GM21367 (cell line): ENCODE measurements at regions not wholly inside any gene's neighbourhood (a gene's known extent, or its start where the extent isn't known, plus 50 kb on each side); places are given as distances from the start of the nearest gene placed in this dataset.
"Not testable (repeated sequence)": the region's sequence is repeated elsewhere in the genome, so short reads cannot be mapped to it uniquely, and the experiment has no call there.

Experiments used
- ATAC-seq: cut with Tn5 transposase; IDR thresholded peaks from one replicate; pipeline ENCODE4 v1.9.1; 2021; ENCODE audit not compliant: unreplicated experiment

DNA sequence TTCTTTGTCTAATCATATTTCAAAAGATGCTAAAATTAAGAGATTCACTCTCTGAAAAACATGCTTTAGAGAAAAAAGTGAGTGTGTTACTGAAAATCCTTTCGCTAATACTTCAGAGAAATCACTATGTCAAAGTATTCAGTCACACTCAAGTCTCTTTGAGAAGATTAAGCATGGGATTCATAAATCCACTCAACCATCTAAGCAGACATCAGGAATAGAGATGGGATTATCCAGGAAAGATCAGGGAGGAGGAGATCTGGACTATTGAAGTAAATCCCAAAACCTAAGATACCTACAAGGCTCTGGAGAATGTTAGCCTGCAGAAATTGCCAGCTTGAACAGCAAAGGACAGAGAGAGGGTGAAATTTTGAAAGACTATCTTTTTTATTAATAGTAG is 317.2 kb upstream of the ACO1 start:
- no peak for ATAC-seq

DNA sequence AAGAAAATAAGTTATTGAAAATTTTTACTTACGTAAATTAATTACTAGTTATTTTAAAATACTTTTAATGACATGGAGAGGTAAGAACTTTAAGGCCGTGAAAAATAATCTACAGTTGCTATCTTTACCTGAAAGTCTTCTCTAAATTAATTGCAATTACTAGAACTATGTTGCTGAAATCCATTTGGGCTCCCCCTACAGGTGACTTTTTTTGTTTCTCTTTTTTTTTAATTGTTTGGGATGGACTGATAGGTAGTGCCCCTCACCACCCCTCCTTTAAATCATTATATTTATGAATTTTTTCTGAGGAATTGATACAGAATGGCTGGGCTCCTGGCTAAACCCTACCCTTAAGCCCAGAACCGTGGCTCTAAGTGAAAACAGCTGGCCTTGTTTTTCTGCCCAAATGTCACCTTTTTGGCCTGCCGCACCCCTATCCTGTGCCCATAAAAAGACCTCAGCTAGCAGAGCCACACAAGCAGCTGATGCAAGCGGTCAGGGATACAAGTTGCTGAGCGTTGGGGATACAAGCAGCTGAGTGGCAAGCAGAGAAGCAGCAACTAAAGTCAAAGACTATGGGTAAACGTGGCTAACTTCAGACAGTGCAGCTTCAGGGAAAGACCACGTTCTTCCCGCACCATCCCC is 315.2 kb upstream of the ACO1 start:
- no peak for ATAC-seq

DNA sequence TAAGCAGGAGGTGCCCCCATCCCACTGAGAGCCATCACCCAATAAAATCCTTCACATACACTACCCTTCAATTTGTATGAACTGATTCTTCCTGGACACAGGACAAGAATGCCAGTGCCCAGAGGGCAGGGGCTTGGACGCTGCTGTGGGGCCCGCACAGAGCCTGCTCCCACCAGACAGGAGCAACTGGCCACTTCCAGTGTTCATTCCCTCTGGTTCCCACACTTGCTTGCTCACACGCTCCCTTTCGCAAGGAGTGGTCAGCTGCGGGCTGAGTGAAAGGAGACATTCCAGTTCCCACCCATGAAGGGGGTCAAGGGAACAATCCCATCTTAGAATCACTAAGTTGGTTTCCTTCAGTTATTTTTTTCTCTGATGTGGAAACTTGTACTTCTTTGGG is 314.5 kb upstream of the ACO1 start:
- ATAC-seq, result no peak

DNA sequence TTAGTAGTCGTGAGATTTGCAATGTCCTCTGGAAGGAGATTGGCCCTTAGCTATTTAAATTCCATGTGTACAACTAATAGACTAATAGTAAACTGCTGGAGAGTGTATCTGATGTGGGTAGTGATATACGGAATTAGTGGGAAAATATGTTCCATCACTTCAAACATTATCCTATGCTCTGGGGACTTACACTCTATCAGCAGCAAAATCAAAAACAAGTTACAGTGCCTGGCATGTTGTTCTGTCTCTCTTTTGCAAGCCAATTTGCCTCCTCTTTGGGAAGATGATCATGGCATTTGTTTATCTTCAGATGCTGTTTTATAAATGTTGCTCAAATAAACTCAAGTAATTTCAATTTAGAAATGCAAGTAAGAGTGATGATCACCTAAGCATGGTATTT is 311.9 kb upstream of the ACO1 start:
- ATAC-seq, result no peak

DNA sequence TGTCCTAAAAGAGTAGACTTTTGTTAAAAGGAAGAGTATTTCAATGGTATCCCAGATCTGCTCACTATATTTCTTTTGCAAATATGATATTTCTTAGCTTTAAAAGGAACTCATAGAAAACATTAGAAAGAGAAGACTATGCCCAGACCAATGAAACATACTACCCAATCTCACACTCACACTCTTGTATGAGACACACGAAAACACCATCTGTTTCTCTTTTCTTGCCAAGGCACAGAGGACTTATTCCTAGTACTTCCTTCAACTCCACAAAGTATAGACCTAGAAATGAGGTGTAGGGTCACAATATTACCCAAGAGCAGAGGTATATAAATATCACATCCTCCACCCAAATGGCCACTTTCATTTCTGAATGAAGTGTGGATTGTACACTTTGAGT is 292.4 kb upstream of the ACO1 start:
- ATAC-seq, result no peak

DNA sequence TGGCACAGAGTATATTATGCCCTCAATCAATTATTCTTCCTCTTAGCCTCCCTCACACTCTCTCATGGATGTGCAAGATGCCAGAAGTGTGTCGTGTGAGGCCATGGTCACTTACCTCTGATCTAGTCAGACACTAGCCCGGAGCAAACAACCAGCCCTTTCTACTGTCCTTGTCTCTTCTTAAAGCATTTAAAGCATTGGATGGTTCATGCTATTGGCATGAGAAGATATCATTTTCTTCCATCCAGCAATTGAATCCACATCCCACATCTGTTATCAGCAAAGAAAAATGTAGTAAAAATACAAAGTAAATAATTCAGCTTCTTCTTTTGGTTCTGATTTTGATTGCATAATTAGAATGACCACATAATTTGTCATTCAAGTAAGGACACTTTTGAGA is 267.2 kb upstream of the ACO1 start:
- ATAC-seq, result no peak

DNA sequence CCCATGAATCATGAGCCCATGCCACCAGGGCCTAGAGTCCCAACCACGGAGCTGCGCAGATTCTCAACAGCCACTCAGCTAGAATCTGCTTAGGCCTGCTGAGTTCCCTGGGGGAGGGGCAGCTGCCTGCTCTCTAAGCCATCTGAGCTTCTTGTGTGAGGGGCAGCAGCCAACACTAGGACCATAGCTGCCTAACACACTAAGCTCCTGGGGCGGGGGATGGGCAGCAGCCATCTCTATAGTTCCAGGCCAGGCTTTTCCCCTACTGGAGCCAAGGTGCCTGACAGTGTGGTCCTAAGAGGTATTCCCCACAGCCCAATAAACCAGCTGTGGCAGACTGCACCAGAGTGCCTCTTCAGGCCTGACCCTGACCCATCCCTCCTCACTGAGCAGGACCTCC is 255.9 kb upstream of the ACO1 start:
- no peak for ATAC-seq

DNA sequence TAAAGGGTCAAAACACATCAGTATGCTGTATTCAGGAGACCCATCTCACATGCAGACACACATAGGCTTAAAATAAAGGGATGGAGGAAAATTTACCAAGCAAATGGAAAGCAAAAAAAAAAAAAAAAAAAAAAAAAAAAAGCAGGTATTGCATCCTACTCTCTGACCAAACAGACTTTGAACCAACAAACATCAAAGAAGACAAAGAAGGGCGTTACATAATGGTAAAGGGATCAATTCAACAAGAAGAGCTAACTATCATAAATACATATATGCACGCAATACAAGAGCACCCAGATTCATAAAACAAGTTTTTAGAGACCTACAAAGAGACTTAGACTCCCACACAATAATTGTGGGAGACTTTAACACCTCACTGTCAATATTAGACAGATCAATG is 253.7 kb upstream of the ACO1 start:
- not testable (repeated sequence) for ATAC-seq

DNA sequence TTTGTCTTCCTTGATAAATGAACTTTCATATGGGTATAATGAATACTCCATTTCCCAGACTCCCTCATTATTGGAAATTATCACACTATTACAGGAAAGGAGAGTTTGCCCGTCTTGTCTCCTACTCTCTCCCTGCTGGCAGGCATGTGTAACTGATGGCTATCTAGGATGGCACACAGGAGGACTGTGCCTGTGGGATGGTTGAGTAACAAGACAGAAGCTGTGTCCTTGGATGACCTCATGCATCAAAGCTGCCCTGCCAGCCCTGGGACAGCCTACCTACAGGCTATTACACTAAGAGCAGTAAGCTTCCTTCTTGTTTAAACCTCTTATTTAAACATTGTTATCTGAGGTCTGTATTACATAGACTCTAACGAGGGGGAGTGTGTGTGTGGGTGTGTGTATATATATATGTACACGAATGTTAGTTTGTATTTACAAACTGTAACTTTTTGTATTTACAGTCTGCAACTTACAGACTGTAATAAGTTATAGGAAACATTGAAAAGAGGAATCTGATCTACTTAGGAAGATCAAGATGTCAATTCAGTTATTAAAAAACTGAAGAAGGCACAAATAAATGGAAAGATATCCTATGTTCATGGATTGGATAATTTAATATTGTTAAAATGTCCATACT is 247.6 kb upstream of the ACO1 start:
- ATAC-seq, result no peak

DNA sequence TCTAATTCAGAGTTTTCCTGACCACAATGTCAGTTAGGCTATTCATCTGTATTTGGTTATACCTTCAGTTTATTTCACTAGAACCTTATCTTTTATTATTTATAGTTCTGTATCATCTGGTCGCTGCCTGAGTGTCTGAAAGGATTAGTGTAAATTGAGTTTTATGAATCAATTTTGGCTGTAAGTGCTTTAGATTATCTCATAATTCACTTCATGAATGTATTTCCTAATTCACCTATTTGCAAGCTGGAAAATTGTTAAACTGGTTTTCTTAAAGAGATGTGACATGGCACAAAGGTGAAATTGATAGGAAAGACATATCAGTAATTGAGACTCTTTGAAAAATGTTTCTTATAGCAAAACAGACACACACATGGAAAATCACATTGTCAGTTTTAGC is 242.4 kb upstream of the ACO1 start:
- ATAC-seq, result no peak

DNA sequence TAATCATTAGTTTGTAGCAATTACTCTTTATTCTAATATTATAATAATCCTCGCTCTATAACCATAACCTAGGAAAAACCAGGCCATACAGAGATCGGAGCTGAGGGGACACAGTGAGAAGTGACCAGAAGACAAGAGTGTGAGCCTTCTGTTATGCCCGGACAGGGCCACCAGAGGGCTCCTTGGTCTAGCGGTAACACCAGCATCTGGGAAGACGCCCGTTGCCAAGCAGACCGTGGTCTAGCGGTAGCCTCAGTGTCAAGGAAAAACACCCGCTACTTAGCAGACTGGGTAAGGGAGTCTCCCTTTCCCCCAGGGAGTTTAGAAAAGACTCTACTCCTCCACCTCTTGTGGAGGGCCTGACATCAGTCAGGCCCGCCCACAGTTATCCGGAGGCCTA is 235.9 kb upstream of the ACO1 start:
- ATAC-seq, result not testable (repeated sequence)

DNA sequence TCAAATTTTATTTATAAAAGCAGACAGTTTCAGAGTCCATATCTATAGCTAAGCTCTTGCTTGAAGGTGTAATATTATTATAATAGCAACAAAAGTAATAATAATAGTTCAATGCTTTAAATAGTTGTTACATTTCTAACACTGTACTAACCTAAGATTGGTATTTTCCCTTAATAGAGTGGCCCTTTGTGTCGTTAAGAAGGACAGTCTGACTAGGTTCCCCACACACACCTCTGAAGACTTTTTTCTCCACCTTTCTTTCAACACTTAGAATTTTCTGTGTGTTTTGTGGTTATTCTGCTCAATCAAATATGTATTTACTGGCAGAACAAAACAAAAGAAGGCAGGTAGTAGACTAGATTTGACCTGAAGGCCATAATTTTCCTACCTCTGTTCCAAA is 223.2 kb upstream of the ACO1 start:
- ATAC-seq, result no peak

DNA sequence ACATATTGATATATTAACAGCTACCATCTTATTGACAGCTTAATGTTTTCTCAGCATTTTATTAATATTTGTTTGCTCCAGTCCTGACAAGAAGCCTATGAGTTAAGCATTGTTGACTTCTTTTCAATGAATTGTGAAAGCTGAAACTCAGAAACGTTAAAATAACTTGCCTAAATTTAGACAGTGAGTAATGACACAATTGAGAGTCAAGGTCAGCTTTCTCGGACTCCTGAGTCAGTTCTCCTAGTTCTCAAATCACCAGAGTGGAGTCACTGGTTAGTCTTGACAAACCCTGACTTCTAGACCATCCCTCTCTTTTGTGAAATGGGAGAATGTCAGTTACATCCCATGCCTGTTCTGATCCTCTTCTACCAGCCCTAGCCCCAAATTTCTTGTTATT is 222.7 kb upstream of the ACO1 start:
- peak; percentile 75 for ATAC-seq

DNA sequence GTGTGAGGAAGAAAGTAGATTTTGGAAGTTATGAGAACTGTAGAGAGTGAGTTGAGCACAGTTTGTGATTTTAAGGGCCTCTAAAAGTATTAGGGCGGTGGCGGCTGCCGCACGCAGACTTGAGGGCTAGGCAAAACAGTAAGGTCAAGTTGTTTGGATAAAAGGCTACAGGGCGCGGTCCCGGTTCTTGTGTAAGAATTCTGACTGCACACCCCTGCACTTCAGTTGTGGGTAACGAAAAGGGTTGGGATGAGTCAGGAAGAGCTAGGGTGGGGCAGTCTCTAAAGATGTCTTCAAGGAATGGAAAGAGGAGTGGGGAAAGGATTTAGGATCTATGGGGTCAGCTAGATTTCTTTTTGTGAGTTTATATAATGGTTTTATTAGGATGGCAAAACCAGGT is 218.1 kb upstream of the ACO1 start:
- ATAC-seq, result not testable (repeated sequence)

DNA sequence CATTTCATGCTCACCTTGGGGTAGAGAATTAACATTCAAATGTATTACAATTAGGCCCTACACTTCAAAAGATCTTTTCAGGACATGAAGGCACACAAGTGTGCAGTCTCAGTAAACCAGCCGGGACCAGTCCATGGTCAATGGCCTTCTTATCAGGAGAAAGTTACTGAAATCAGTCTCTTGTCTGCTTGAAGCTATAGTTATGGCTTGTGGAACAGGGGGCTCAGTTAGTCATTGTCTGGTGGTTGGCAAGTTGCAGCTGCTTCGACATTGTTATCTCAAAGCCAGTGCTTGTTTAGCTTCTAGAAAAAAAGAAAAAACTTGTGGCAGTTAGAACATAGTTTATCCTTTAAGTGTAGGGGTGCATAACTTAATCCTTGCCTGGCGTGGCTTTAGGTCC is 213.1 kb upstream of the ACO1 start:
- ATAC-seq, result no peak

DNA sequence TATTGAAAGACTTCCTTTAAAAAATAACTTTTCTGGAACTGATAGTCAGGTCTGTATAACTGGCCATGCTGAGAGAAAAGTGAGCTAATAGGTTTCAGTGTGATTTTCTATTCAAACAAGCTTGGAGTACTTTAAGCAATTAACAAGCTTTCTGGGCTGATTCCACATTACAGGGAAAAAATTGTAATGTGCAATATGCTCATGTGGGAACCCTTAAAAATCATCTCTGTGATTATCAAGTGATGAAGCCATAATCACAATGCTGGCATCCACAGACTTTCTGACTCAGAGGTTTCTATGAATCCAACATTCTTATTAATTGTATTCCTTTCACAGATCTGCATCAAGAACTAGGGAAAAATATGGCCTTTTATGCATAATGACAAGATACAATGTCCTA is 212.2 kb upstream of the ACO1 start:
- ATAC-seq, result no peak

DNA sequence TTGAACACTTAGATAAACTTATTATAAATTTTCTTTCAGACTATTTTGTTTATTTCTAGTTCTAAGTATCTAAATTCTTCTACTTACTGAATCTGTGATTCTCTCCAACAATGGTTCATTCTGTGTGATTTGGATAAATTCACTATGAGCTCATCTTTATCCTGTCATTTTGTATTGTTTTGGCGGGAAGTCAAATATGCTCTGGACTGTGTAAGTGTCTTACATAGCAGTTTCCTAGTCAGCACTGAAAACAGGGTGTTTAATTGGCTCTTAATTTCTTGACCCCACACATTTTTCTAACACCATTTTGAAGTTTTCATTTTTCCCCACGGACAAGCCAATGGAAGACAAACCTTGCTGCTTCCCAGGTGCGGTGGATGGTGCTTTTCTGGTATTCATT is 207.0 kb upstream of the ACO1 start:
- no peak for ATAC-seq

DNA sequence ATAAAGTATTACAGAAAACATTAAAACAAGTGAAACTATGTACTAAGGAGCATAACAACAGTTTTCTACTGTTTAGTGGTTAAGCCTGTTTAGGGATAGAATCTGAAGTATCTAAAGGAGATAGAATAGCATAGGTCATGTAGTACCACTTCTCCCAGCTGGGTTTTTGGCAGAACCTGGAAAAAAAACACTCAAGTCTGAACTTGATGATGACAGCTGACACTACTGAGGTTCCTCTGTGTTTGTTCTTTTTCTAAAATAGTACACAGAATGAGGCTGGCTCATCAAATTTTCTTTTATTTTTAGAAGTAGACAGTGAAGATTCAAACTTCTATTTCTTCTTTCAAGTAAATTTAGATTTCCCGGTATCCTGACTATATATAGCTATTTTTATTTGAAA is 203.8 kb upstream of the ACO1 start:
- ATAC-seq, result no peak

DNA sequence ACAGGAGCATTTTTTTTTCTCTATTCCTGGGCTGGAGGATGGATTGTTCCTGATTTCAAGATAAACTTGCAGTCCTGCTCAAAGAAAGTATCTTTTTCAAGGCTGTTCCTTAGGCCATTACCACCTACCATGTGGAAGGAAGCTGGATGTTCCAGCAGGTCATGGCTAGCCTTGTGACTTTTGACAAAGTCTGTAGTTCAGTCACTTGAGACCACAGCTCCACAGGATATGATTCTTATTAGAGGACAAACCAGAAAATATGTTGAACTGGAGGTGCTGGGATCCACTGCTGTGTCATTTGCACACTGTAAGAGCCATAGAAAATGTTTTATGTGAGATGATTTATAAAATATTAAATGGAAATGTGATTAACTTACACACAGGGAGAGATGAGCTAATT is 184.2 kb upstream of the ACO1 start:
- no peak for ATAC-seq

DNA sequence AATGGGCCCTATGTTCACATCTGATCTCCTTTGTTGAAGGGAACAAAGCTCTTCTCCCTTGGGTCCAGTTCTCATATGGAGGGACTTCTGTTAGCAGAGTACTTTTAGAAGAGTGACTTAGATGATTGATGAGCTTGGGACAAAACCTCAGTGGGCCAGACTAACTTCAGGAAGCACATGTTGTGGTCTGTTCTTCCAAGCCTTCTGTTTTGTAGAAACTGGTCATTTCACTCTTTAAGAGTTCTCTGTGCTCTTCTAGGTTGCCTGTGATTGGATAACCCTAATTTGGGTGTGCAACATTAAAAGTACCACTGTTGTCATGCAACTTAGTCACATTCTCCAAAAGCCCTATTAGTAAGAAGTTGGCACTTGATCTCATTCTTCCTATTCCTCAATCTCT is 183.5 kb upstream of the ACO1 start:
- ATAC-seq, result no peak

DNA sequence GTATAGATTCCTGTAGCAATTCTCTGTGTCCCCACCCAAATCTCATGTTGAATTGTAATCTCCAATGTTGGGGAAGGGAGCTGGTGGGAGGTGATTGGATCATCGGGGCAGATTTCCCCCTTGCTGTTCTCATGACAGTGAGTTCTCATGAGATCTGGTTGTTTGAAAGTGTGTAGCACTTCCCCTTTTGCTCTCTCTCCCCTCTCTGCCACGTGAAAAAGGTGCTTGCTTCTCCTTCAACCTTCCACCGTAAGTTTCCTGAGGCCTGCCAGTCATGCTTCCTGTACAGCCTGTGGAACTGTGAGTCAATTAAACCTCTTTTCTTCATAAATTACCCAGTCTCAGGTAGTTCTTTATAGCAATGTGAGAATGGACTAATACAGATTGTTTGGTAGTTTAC is 175.3 kb upstream of the ACO1 start:
- not testable (repeated sequence) for ATAC-seq

DNA sequence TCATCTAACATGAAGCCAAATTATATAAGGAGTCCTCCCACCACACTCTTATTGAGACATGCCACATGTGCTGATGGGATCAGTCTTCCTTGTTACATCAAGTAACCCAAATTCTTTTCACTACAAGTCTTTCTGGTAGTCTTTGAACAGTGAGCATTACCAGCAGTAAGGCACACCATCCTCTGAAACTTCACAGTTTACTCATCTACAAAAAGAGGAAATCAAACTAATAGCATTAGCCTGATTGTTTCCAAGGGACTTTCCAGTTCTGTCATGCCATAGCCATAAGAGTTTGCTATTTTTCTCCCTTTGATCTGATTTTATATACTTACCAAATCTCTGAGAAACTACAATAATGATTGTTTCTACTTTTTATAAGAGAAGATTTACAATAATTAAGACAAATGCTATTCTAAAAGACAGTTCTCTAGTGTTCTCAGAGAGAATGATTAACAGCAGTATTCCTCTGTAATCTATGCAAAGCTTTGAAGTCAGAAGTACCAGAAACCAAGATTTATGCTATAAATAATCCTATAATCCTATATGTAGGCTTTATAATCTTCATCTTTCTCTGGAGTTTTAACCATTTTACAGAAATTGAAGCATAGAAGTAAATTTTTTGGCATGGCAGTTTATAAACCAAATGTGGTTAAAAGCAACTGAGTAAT is 166.2 kb upstream of the ACO1 start:
- peak; percentile 98 for ATAC-seq

DNA sequence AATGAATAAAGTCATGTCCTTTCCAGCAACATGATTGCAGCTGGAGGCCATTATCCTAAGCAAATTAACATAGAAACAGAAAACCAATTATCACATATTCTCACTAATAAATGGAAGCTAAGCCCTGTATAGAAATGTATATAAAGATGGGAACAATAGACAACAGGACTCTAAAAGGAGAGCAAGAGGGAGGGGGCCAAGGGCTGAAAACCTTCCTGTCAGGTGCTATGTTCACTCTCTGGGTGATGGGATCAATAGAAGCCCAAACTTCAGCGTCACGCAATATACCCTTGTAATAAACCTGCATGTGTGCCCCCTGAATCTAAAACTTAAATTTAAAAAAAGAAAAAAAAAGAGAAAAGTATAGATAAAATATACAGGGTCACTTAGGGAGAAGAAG is 163.7 kb upstream of the ACO1 start:
- ATAC-seq, result no peak
